Epithelial cell of esophagus (primary cell): ENCODE measurements at regions not wholly inside any gene's neighbourhood (a gene's known extent, or its start where the extent isn't known, plus 50 kb on each side); places are given as distances from the start of the nearest gene placed in this dataset.
A peak's percentile ranks its signal among the peaks of the same experiment; 100 is the strongest.

ENCODE experiments used
- DNase-seq: peaks from one replicate; pipeline ENCODE4 v3.0.0; 2010; ENCODE audit warnings: low read depth
- H3K4me3 ChIP-seq: 2 replicates; pipeline ENCODE4 v1.5.1; 2011; ENCODE audit warnings: mild to moderate bottlenecking, low read length, control low read depth
- CTCF ChIP-seq: IDR thresholded peaks from 2 replicates; pipeline ENCODE4 v1.5.1; 2011; ENCODE audit warnings: low read depth, mild to moderate bottlenecking, low read length, control low read depth, inconsistent platforms; ENCODE audit not compliant: insufficient read depth; ENCODE audit errors: missing control alignments

GRCh38 chr10:29096303-29096824 is 192.5 kb upstream of the LYZL1 start:
- TF ChIP-seq CTCF: no peak
- DNase-seq: no peak
- H3K4me3 ChIP-seq: no peak overlapping the region

GRCh38 chr10:29098423-29098822 is 190.4 kb upstream of the LYZL1 start:
- DNase-seq: no peak
- no peak overlapping the region for H3K4me3 ChIP-seq
- TF ChIP-seq CTCF: no peak

GRCh38 chr10:29099001-29099400 is 189.9 kb upstream of the LYZL1 start:
- H3K4me3 ChIP-seq: no peak overlapping the region
- DNase-seq: peak; percentile 41
- no peak for TF ChIP-seq CTCF

GRCh38 chr10:29099415-29099814 is 189.5 kb upstream of the LYZL1 start:
- no peak for TF ChIP-seq CTCF
- H3K4me3 ChIP-seq: no peak overlapping the region
- DNase-seq: no peak

- DNase-seq: no peak
- TF ChIP-seq CTCF: no peak
- no peak overlapping the region for H3K4me3 ChIP-seq
These were observed 188.4 kb upstream of the LYZL1 start for GRCh38 chr10:29100505-29100904.

- no peak for DNase-seq
These were observed 186.6 kb upstream of the LYZL1 start for GRCh38 chr10:29102233-29102632.

More at GRCh38 chr10:29102233-29102632, 186.6 kb upstream of the LYZL1 start:
- TF ChIP-seq CTCF: no peak
- H3K4me3 ChIP-seq: no peak overlapping the region
